GM23248 (cell line): ENCODE measurements at regions not wholly inside any gene's neighbourhood (a gene's known extent, or its start where the extent isn't known, plus 50 kb on each side); places are given as distances from the start of the nearest gene placed in this dataset.

Experiments used
- DNase-seq: peaks from one replicate; pipeline ENCODE4 v3.0.0-alpha.2; 2015
- H2AFZ ChIP-seq: fragments of 200-600 bp; sonication (generic); 2 replicates; pipeline ENCODE4 v1.6.1; 2016; ENCODE audit warnings: antibody characterized with exemption
- H3F3A ChIP-seq: fragments of 200-600 bp; sonication (generic); 2 replicates; pipeline ENCODE4 v1.6.1; 2016; ENCODE audit warnings: mild to moderate bottlenecking, antibody characterized with exemption, mixed run types; ENCODE audit not compliant: insufficient read depth
- H3K27ac ChIP-seq: fragments of 200-600 bp; sonication (generic); 2 replicates; pipeline ENCODE4 v1.5.1; 2016; ENCODE audit warnings: mild to moderate bottlenecking
- H3K27me3 ChIP-seq: fragments of 200-600 bp; sonication (generic); replicated peaks from 2 replicates; pipeline ENCODE4 v1.6.1; 2016; ENCODE audit warnings: mild to moderate bottlenecking; ENCODE audit not compliant: insufficient read depth
- H3K36me3 ChIP-seq: fragments of 200-600 bp; sonication (generic); 2 replicates; pipeline ENCODE4 v1.6.1; 2016; ENCODE audit warnings: low read depth, mild to moderate bottlenecking
- H3K4me1 ChIP-seq: fragments of 200-600 bp; sonication (generic); 2 replicates; pipeline ENCODE4 v1.6.1; 2016; ENCODE audit warnings: mild to moderate bottlenecking; ENCODE audit not compliant: insufficient read depth
- H3K4me2 ChIP-seq: fragments of 200-600 bp; sonication (generic); one replicate; pipeline ENCODE4 v1.6.1; 2016; ENCODE audit warnings: mild to moderate bottlenecking; ENCODE audit not compliant: unreplicated experiment
- H3K4me3 ChIP-seq: fragments of 200-600 bp; sonication (generic); 2 replicates; pipeline ENCODE4 v1.5.1; 2016; ENCODE audit warnings: mild to moderate bottlenecking
- H3K79me2 ChIP-seq: fragments of 200-600 bp; sonication (generic); 2 replicates; pipeline ENCODE4 v1.6.1; 2016; ENCODE audit warnings: mild to moderate bottlenecking; ENCODE audit not compliant: insufficient read depth
- H3K9ac ChIP-seq: fragments of 200-600 bp; sonication (generic); 2 replicates; pipeline ENCODE4 v1.6.1; 2016; ENCODE audit warnings: mild to moderate bottlenecking
- H3K9me2 ChIP-seq: fragments of 200-600 bp; sonication (generic); 2 replicates; pipeline ENCODE4 v1.6.1; 2016; ENCODE audit warnings: mixed run types, mild to moderate bottlenecking, moderate library complexity; ENCODE audit not compliant: insufficient read depth
- H3K9me3 ChIP-seq: fragments of 200-600 bp; sonication (generic); one replicate; pipeline ENCODE4 v1.6.1; 2017; ENCODE audit warnings: low read depth
- H4K20me1 ChIP-seq: fragments of 200-600 bp; sonication (generic); 2 replicates; pipeline ENCODE4 v1.6.0; 2016; ENCODE audit not compliant: insufficient read depth
- EZH2 ChIP-seq: fragments of 200-600 bp; sonication (generic); IDR thresholded peaks from 2 replicates; pipeline ENCODE4 v1.6.1; 2018; ENCODE audit warnings: antibody characterized with exemption, mild to moderate bottlenecking; ENCODE audit not compliant: insufficient read depth, poor library complexity, severe bottlenecking
- EZH2phosphoT487 ChIP-seq: fragments of 200-600 bp; sonication (generic); IDR thresholded peaks from 2 replicates; pipeline ENCODE4 v1.6.1; 2018; ENCODE audit warnings: antibody characterized with exemption, moderate library complexity, mild to moderate bottlenecking, low read depth; ENCODE audit not compliant: insufficient read depth
- WGBS, 2 experiments: methylation state at CpG; one replicate each; pipeline ENCODE4 v1.1.6; 2015 to 2017; ENCODE audit warnings: low lambda C conversion rate in 2 of 2, low coverage in 1 of 2; ENCODE audit errors: missing lambda C conversion rate in 2 of 2; 5-methylcytosine and 5-hydroxymethylcytosine counted together
- in situ Hi-C: fragments of 300-500 bp; cut with MboI; formaldehyde crosslinking; loops from 2 replicates; pipeline ENCODE4 v1.15.0; 2020

- WGBS, 2 experiments: 26 to 29% methylated on average over 7 of the region's 7 CpGs
- Histone ChIP-seq H3K4me2 (no peak overlapping the region), H3K27me3 (no peaks in the 10 kb centered on the region), H3K9me3 (no peaks in the 10 kb centered on the region), H2AFZ (no peak overlapping the region), H4K20me1 (no peaks in the 10 kb centered on the region), H3K9me2 (no peaks in the 10 kb centered on the region), H3K27ac (no peak overlapping the region), H3K9ac (no peak overlapping the region), H3K4me1 (no peaks in the 10 kb centered on the region), H3K79me2 (no peaks in the 10 kb centered on the region), H3F3A (no peaks in the 10 kb centered on the region), H3K36me3 (no peaks in the 10 kb centered on the region), H3K4me3 (no peak overlapping the region)
- no peak for DNase-seq
- in situ Hi-C loops: no loop called here
- TF ChIP-seq EZH2 (no peak), EZH2phosphoT487 (no peak)
Observed at GRCh38 chr2:209145941-209146681, 277.7 kb upstream of the MAP2 start.

GRCh38 chr2:209146682-209147320 is 277.0 kb upstream of the MAP2 start:
- Histone ChIP-seq H3K9ac (no peak overlapping the region), H3K9me2 (no peaks in the 10 kb centered on the region), H3K9me3 (no peaks in the 10 kb centered on the region), H3K79me2 (no peaks in the 10 kb centered on the region), H3K4me2 (no peak overlapping the region), H3K36me3 (no peaks in the 10 kb centered on the region), H3F3A (no peaks in the 10 kb centered on the region), H3K27ac (no peak overlapping the region), H3K27me3 (no peaks in the 10 kb centered on the region), H3K4me1 (no peaks in the 10 kb centered on the region), H3K4me3 (no peak overlapping the region), H4K20me1 (no peaks in the 10 kb centered on the region), H2AFZ (no peak overlapping the region)
- DNase-seq: no peak
- TF ChIP-seq EZH2phosphoT487 (no peak), EZH2 (no peak)
- in situ Hi-C loops: no loop called here
- WGBS, 2 experiments: 17 to 24% methylated on average over 3 of the region's 3 CpGs

GRCh38 chr2:209147981-209148380 is 275.9 kb upstream of the MAP2 start:
- H3K4me1 ChIP-seq: no peaks in the 10 kb centered on the region
- H4K20me1 ChIP-seq: no peaks in the 10 kb centered on the region
- no peak overlapping the region for H3K4me2 ChIP-seq
- H3K79me2 ChIP-seq: no peaks in the 10 kb centered on the region
- H3K4me3 ChIP-seq: no peak overlapping the region
- no peaks in the 10 kb centered on the region for H3K9me3 ChIP-seq
- no peaks in the 10 kb centered on the region for H3K36me3 ChIP-seq
- H3K27me3 ChIP-seq: no peaks in the 10 kb centered on the region
- no peak overlapping the region for H2AFZ ChIP-seq
- no peaks in the 10 kb centered on the region for H3K9me2 ChIP-seq
- no peak overlapping the region for H3K27ac ChIP-seq
- H3F3A ChIP-seq: no peaks in the 10 kb centered on the region
- in situ Hi-C loops: no loop called here
- H3K9ac ChIP-seq: no peak overlapping the region
- DNase-seq: no peak
- TF ChIP-seq EZH2phosphoT487 (no peak), EZH2 (no peak)

- Histone ChIP-seq H3K4me1 (no peaks in the 10 kb centered on the region), H4K20me1 (no peaks in the 10 kb centered on the region), H3K9me2 (no peaks in the 10 kb centered on the region), H3K79me2 (no peaks in the 10 kb centered on the region), H3F3A (no peaks in the 10 kb centered on the region), H3K4me2 (no peak overlapping the region), H3K9ac (no peak overlapping the region), H3K27ac (no peak overlapping the region), H3K4me3 (no peak overlapping the region), H3K36me3 (no peaks in the 10 kb centered on the region), H3K27me3 (no peaks in the 10 kb centered on the region), H2AFZ (no peak overlapping the region), H3K9me3 (no peaks in the 10 kb centered on the region)
- TF ChIP-seq EZH2: no peak
- no peak for TF ChIP-seq EZH2phosphoT487
- in situ Hi-C loops: no loop called here
- WGBS, 2 experiments: 18 to 27% methylated on average over 7 of the region's 7 CpGs
- no peak for DNase-seq
Observed at GRCh38 chr2:209160800-209161588, 262.9 kb upstream of the MAP2 start.
